ENCODE measurements at regions not wholly inside any gene's neighbourhood (a gene's known extent, or its start where the extent isn't known, plus 50 kb on each side); places are given as distances from the start of the nearest gene placed in this dataset.

- Histone ChIP-seq H3K27ac (no peak overlapping the region), H4K20me1 (ENCODE audit: insufficient read depth) (no peaks in the 10 kb centered on the region), H3K79me2 (ENCODE audit: insufficient read depth, low read depth) (no peaks in the 10 kb centered on the region), H3K27me3 (ENCODE audit: insufficient read depth, low read depth) (no peaks in the 10 kb centered on the region), H2AFZ (ENCODE audit: low read depth) (no peak overlapping the region), H3K4me3 (IDR thresholded peaks at IDR 0.05; ENCODE audit: insufficient read depth, low read depth, low read length) (no peak overlapping the region), H3K4me2 (no peak overlapping the region), H3K9ac (no peak overlapping the region), H3K4me1 (ENCODE audit: low read depth, poor library complexity, severe bottlenecking) (no peaks in the 10 kb centered on the region), H3K36me3 (ENCODE audit: insufficient read depth) (no peaks in the 10 kb centered on the region)
- no peak for TF ChIP-seq CTCF (conservative IDR thresholded peaks at IDR 0.05; ENCODE audit: low read depth, low read length)
Observed at GRCh38 chr4:12231098-12231497, 802.4 kb upstream of the HS3ST1 start.

- H3K27ac ChIP-seq: no peak overlapping the region
- no peaks in the 10 kb centered on the region for H3K79me2 ChIP-seq (ENCODE audit: insufficient read depth, low read depth)
- no peak for TF ChIP-seq CTCF (conservative IDR thresholded peaks at IDR 0.05; ENCODE audit: low read depth, low read length)
- H3K9ac ChIP-seq: no peak overlapping the region
- H3K4me1 ChIP-seq (ENCODE audit: low read depth, poor library complexity, severe bottlenecking): peaks cover 19% of the 10 kb centered on the region
- H4K20me1 ChIP-seq (ENCODE audit: insufficient read depth): no peaks in the 10 kb centered on the region
- no peaks in the 10 kb centered on the region for H3K36me3 ChIP-seq (ENCODE audit: insufficient read depth)
- no peak overlapping the region for H3K4me3 ChIP-seq (IDR thresholded peaks at IDR 0.05; ENCODE audit: insufficient read depth, low read depth, low read length)
- no peaks in the 10 kb centered on the region for H3K27me3 ChIP-seq (ENCODE audit: insufficient read depth, low read depth)
- no peak overlapping the region for H3K4me2 ChIP-seq
- H2AFZ ChIP-seq (ENCODE audit: low read depth): no peak overlapping the region
Observed at GRCh38 chr4:12221031-12221430, 792.3 kb upstream of the HS3ST1 start.

GRCh38 chr4:12211636-12212035 is 782.9 kb upstream of the HS3ST1 start:
- Histone ChIP-seq H3K4me3 (IDR thresholded peaks at IDR 0.05; ENCODE audit: insufficient read depth, low read depth, low read length) (no peak overlapping the region), H3K9ac (no peak overlapping the region), H3K27ac (no peak overlapping the region), H3K79me2 (ENCODE audit: insufficient read depth, low read depth) (no peaks in the 10 kb centered on the region), H3K27me3 (ENCODE audit: insufficient read depth, low read depth) (no peaks in the 10 kb centered on the region), H3K36me3 (ENCODE audit: insufficient read depth) (no peaks in the 10 kb centered on the region), H3K4me2 (no peak overlapping the region), H2AFZ (ENCODE audit: low read depth) (no peak overlapping the region), H4K20me1 (ENCODE audit: insufficient read depth) (no peaks in the 10 kb centered on the region), H3K4me1 (ENCODE audit: low read depth, poor library complexity, severe bottlenecking) (no peaks in the 10 kb centered on the region)
- no peak for TF ChIP-seq CTCF (conservative IDR thresholded peaks at IDR 0.05; ENCODE audit: low read depth, low read length)

- H3K9ac ChIP-seq: no peak overlapping the region
- no peaks in the 10 kb centered on the region for H3K27me3 ChIP-seq (ENCODE audit: insufficient read depth, low read depth)
- no peak overlapping the region for H3K4me3 ChIP-seq (IDR thresholded peaks at IDR 0.05; ENCODE audit: insufficient read depth, low read depth, low read length)
- H2AFZ ChIP-seq (ENCODE audit: low read depth): no peak overlapping the region
- H3K36me3 ChIP-seq (ENCODE audit: insufficient read depth): no peaks in the 10 kb centered on the region
- H3K4me2 ChIP-seq: no peak overlapping the region
- no peak overlapping the region for H3K27ac ChIP-seq
- H3K79me2 ChIP-seq (ENCODE audit: insufficient read depth, low read depth): no peaks in the 10 kb centered on the region
- no peaks in the 10 kb centered on the region for H4K20me1 ChIP-seq (ENCODE audit: insufficient read depth)
- H3K4me1 ChIP-seq (ENCODE audit: low read depth, poor library complexity, severe bottlenecking): no peaks in the 10 kb centered on the region
- no peak for TF ChIP-seq CTCF (conservative IDR thresholded peaks at IDR 0.05; ENCODE audit: low read depth, low read length)
Observed at GRCh38 chr4:12207396-12207795, 778.7 kb upstream of the HS3ST1 start.

GRCh38 chr4:12206091-12206490 is 777.4 kb upstream of the HS3ST1 start:
- no peak overlapping the region for H3K4me3 ChIP-seq (IDR thresholded peaks at IDR 0.05; ENCODE audit: insufficient read depth, low read depth, low read length)
- H3K4me2 ChIP-seq: no peak overlapping the region
- H3K79me2 ChIP-seq (ENCODE audit: insufficient read depth, low read depth): no peaks in the 10 kb centered on the region
- H3K27me3 ChIP-seq (ENCODE audit: insufficient read depth, low read depth): no peaks in the 10 kb centered on the region
- no peaks in the 10 kb centered on the region for H3K36me3 ChIP-seq (ENCODE audit: insufficient read depth)
- no peak overlapping the region for H3K9ac ChIP-seq
- H4K20me1 ChIP-seq (ENCODE audit: insufficient read depth): no peaks in the 10 kb centered on the region
- TF ChIP-seq CTCF (conservative IDR thresholded peaks at IDR 0.05; ENCODE audit: low read depth, low read length): no peak
- no peaks in the 10 kb centered on the region for H3K4me1 ChIP-seq (ENCODE audit: low read depth, poor library complexity, severe bottlenecking)
- H2AFZ ChIP-seq (ENCODE audit: low read depth): no peak overlapping the region
- no peak overlapping the region for H3K27ac ChIP-seq

Data from KMS-11 (cell line).